HG03442 (cell line): ENCODE measurements at regions not wholly inside any gene's neighbourhood (a gene's known extent, or its start where the extent isn't known, plus 50 kb on each side); places are given as distances from the start of the nearest gene placed in this dataset.

Experiments
- ATAC-seq: cut with Tn5 transposase; IDR thresholded peaks from one replicate; pipeline ENCODE4 v1.9.1; 2021; ENCODE audit warnings: mild to moderate bottlenecking, moderate library complexity; ENCODE audit not compliant: unreplicated experiment

DNA sequence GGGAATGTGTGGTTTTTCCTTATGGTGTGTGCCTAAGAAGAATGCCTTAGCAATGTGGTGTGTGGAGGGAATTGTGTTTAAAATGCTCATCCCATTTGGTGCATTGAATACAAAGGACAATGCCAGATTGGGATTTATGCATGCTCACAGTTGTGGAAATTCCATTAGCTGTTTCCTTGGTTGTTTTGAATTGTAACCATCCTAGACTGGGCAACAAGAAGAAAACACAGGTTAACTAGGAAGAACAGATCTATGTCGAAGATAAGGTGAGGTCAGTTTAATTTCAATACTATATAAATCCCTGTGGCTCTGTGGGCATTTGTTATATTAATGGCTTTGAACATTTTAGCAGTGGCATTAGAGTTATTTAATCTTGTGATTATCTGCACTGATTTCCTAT is 266.8 kb downstream of the MAT2B start:
- ATAC-seq: no peak

DNA sequence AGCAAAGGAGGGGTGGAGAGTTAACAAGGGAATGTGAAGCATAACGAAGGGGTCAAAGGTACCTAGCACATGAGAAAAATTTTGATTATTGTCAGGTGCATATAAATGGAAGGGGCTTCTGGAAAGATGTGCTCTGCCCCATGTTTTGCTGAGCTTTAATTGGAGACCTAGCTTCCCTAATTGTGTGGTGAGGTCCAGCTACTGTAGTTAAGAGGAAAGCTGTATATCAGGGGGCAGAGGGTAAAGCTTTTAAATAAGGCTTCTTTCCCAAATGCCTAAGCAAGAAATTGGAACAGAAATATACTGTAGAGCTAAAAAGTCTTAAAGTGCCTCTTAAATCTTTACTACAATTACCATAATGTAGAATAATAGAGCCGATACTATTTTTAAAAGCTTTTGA is 267.2 kb downstream of the MAT2B start:
- no peak for ATAC-seq

DNA sequence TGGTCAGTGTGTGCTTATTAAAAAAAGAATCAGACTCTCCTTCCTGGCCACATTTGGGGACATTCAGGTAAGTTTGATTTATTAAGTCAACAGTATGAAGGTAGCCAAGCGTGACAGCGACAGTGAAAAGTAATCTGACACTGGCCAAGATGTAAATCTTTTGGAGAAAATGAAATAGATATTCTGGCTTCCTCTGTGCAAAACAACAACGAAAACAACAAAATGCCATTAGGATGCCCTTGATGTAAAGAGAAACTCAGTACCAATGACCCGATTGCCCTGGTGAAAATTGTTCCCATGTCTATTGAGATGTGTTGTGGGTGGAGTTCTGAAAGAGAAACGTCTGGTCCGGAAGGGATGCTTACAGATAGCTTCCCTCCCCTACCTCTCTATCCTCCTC is 267.8 kb downstream of the MAT2B start:
- ATAC-seq: no peak

DNA sequence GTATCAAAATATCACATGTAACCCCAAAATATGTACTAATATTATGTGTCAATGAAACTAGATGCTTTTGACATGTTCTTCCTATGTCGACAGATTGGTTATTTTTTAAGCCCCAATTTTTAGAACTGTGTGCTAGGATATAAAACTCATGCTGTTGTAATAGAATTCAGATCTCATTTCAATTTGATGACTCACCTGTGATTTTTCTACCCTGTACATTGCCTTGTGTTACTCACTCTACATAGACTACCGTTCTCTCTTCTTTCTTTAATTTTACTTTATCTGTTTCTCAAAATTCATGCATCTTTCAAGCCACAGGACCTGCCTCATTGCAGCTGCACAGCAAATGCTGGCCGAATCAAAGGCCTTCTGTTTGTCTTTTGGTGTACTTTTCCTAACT is 284.5 kb downstream of the MAT2B start:
- ATAC-seq: no peak

DNA sequence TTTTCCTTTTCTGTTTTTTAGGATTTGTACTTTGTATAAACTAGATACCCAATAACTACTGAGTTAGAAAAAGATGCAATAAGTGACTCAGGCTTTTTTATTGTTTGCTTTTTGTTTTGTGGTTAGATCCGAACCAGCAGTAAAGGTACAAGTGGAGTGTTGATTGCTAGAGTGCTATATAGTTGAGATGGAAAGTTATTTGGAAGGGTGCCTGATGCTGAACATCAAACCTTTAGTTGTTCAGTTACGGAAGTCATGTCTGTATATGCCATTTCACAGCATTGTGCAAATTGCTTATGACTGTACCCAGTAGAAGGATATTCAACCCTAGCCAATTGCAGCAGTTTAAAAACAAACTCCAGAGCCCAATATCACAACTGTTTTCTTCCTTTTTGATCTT is 285.1 kb downstream of the MAT2B start:
- ATAC-seq: no peak

DNA sequence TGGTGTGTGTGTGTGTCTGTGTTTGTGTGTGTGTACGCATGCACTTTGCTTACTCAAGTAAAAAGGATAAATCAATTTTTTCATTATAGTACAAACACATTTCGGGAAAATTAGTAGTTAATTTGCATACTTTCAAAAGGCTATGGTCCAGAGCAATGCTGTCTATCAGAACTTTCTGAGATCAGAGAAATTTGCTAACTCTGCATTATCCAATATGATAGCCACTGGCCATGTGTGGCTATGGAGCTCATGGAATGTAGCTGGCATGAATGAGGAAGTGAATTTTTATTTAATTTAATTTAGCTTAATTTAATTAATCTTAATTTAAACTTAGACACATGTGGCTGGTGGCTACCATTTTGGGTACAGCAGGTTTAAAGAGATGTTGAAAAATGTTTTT is 289.6 kb downstream of the MAT2B start:
- no peak for ATAC-seq

DNA sequence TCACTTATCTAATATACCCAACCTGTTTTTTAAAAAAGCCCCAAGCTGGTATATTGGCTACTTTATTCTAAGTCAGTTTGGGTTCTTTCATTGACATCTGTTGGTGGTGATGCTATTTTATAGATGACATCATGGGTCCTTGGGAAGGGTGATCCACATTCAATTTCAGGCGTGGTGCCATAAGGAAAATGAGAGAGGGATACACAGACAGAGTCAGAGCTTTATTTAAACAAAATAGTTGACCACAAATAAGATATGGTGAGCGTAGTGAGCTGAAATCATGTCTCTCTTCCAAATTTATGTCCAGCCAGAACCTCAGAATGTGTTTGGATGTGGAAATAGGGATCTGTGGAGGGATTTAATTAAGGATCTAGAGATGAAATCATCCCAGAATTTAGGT is 302.4 kb downstream of the MAT2B start:
- ATAC-seq: no peak

DNA sequence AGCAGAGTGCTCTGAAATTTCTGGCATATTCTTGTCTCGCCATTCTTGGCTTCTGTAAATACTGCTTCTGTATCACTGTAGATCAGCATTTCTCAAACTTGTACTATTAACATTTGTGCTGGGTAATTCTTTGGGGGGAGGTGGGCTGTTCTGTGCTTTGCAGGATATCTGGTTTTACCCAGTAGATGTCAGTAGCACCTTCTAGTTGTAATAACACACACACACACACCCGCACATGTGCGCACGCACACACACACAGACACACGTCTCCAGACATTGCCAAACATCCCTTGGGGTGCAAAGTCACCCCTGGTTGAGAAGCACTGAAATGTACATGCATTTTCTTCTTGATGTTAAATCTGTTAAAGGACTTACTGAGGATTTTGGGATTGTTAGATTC is 304.1 kb downstream of the MAT2B start:
- no peak for ATAC-seq

DNA sequence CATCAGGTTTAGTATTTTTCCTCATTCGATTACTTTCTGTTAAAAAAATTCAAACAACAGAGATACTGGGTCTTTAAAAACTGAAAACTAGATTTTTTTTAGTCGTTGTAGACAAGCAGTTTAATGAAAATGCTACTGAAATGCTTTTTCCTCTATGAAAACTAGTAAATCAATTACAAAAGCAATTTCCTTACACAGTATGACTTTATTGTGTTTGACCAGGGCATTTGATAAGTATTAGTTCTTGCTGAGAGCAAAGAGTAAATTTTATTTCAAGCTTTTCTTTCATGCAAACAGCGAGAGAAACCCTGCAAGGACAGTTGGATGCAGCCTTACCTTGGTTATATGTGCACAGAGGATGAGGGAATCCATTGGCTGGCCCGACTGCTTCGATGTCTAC is 308.5 kb downstream of the MAT2B start:
- no peak for ATAC-seq

DNA sequence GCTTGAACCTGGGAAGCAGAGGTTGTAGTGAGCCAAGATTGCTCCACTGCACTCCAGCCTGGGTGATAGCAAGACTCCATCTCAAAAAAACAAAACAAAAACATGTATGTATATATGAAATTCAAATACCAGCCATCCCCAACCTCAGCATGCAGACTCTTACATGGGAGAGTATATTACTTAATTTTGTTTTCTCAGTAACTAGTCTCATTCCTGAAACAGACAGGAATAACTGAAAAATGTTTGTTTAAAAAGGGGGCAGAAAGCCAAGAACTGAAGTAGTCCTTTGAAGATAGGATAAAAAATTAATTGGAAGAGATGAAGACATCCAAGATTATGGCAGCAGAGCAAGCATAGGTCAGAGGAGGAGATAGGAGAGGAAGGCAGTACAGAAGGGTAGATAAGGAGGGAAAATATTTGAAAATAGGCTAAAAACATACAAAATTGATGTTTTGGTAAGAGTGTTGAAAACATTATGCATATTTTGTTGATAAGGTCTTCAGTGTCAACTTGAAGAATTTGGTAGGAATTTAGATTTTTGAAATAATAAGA is 309.9 kb downstream of the MAT2B start:
- no peak for ATAC-seq

DNA sequence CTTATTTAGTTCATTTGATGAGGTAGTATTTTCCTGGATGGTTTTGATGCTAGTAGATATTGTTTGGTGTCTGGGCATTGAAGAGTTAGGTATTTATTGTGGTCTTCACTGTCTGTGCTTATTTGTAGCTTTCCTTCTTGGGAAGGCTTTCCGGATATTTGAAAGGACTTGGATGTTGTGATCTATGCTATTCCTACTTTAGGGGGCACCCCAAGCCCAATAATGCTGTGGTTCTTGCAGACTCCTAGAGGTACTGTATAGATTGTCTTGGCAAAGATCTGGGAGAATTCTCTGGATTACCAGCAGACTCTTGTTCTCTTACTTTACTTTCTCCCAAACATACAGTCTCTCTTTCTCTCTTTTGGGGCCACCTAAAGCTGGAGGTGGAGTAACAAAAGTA is 315.7 kb downstream of the MAT2B start:
- no peak for ATAC-seq

DNA sequence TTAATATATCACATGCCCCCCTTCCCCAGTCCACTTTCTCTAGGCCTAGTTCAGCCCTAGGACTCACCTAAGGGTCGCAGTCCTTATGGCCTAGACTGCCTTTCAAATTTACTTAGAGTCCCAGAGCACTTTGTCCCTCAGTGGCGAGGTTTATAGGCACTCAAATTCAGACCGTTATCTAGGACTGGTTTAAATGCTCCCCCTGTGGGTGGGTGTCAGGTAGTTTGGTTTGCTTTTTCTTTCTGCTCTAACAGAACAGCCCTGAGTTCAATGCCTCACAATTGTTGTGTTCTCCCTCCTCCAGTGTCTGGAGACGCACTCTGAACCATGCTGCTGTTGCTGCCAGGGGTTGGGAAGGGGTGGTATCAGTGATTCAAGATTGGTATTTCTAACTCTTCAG is 317.1 kb downstream of the MAT2B start:
- ATAC-seq: no peak

DNA sequence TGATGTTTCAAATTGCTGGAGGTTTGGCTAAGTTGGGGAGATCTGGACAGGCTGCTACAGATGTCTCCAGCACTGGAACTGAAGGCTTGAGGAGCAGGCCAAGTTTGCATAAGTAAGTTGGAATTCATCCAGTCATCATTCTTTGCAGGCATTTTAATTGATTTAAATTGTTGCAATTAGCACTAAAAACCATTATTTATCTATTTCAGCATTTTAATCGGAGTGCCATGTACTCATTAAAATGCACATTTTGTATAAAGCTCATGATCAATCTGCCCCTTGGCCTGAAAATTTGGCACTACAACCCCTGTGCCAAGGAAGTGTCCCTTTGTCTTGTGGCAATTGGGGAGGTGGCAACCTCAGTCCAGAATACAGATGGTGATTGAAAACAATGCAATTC is 320.2 kb downstream of the MAT2B start:
- no peak for ATAC-seq

DNA sequence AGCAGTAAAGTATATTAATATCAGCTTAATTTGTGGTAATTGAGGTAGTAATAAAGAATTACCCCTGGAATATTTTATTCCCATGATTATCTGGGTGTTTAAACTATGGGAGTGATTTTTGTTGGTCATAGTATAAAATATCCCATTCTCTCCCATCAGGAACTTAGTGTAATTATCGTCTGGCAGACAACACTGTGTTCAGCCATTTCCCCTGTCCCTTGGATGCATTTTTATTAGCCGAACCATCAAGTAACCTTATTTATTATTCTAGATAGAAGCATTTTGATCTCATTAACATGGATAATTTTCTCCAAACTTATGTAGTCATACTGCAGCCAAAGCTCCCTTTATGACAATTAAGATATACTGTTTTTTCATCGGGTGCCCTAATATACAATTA is 320.8 kb downstream of the MAT2B start:
- no peak for ATAC-seq

DNA sequence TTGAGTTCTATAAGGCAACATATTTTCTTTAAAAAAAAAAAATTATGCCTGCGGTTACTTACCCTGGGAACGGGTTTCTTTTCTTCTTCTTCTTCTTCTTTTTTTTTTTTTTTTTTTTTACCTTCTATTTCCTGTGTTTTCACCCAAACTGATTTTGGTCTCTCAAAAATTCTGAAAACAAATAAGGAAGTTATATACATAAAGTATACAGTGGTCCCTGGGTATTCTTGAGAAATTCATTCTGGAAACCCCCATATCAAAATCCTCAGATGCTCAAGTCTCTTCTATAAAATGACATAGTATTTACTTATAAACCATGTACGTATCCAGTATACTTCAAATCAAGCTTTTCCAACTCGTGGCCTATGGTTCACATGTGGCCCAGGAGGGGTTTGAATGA is 326.7 kb downstream of the MAT2B start:
- no peak for ATAC-seq

DNA sequence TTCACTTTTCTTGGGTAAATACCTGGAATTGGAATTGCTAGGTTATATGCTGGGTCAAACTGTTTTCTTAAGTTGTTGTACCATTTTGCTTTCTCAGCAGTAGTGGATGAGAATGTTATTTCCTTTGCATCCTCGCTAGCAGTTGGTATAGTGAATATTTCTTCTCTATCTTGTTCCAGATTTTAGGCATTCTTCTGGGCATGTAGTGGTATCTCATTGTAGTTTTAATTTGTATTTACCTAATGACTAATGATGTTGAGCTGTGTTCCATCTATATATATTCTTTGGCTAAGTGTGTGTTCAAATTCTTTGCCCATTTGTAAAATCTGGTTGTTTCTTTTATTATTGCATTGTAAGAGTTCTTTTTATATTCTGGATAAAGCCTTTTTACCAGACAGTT is 333.3 kb downstream of the MAT2B start:
- no peak for ATAC-seq

DNA sequence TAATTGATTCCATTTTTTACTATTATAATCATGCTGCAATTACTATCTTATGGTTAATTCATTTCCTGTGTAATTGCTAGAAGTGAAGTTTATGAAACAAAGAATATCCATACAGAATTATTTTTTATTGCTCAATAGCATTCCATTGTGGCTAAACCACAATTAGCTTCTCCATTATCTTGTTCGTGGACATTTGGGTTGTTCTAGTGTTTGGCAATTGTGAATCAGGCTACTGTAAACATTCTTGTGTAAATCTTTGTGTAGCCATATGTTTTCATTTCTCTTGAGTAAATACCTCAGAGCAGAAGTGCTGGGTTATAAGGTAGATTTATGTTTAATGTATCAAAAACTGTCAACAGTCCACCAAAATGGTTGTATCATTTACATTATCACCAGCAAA is 341.1 kb downstream of the MAT2B start:
- no peak for ATAC-seq

DNA sequence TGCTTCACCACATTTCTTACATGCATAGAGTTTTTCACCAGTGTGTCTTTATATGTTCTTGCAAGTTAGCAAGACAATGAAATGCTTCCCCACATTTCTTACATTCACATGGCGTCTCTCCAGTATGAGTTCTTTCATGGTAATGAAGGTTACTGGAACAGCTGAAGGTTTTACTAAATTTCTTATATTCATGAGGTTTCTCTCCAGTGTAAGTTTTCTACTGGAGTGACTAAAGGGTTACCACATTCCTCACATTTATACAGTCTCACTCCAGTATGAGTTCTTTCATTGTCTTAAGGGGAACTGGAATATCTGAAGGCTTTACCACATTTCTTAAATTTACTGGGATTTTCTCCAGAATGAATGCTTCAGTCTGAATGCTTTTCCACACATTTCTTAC is 350.3 kb downstream of the MAT2B start:
- no peak for ATAC-seq

DNA sequence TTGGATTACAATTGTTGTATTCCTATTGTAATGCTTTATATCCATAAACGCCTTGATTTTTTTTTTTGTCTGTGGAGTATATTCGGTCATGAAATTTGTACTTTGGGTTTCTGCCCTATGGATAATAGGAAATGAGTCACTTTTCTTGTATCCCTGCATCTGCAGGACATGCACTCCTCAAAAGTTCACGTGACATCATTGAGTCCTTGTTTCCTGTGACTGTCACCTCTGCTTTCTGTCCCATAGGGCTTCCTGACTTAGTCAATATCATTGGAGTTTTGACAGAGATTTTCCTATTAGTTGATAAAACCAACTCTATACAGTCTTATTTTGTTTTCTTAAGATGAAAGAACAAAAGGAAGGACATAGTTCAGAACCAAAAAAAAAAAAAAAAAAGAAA is 356.3 kb downstream of the MAT2B start:
- no peak for ATAC-seq

DNA sequence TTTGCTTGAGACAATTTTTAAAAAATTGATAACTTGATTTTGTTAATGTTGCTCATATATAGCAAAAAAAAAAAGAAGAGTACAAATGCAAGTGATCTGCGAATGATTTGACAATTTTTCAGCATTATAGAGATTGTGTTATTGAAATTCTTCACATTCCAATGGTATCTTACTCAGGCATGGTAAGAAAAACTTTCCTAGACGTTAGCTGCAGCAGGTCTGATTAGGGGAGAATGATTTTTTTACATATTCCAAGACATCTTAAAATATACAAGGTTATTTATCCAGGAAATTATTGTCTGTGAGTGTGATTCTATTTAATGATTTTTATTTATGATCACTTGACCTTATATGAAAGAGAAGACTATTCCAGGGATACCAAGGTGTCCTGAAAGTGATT is 361.9 kb downstream of the MAT2B start:
- no peak for ATAC-seq

DNA sequence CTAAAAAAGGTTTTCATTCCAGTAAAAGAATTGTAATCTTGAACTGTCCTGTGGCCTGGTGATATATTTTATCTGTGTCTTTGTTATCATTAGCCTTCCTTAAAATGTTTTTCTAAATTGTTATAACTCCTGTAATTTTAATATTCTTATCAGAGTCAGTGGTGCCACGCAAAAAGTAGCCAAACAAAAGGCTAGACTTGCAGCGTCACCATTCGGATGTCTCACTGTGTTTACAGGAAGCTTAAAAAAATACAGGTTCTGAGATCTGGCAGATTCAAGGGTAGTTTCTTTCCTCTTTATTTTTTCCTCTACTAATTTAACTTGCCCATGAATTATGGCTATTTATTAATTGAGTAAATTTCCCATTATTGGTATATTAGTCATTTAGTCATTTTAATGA is 362.3 kb downstream of the MAT2B start:
- no peak for ATAC-seq

DNA sequence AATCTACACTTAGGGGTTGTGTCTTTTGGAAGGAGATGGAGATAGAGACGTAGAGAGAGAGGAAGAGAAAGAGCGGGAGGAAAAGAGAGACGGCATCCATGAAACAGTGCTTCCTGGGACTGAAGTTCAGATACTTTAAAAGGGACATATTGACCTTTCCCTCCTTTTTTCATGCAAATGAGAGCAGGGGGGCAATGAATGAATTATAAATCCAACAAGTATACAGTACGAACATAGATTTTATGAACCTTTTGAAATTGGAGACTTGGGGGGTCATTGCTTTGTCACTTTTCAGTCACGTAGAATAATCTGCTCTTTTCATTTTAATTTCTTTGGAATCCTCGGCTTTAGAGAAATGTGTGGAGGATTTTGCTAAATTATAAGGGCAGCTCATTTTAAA is 364.2 kb downstream of the MAT2B start:
- no peak for ATAC-seq

DNA sequence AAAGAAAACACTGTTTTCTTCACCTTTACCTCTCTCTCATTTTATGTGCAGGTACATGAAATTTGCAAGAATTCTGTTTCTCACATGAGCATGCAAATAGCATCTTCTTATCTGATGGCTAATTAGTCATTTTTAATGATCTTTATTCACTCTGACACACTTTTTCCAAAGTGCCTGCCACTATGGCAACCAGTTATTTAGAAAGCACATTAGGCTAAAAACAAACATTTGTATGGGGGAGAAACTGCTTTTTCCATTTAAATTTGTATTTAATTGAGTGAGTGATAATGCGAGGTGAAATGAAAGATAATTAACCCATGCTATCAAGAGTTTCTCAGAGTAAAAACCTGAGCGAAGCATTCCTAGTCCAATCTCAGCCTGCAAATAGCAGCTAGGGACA is 365.0 kb downstream of the MAT2B start:
- ATAC-seq: no peak

DNA sequence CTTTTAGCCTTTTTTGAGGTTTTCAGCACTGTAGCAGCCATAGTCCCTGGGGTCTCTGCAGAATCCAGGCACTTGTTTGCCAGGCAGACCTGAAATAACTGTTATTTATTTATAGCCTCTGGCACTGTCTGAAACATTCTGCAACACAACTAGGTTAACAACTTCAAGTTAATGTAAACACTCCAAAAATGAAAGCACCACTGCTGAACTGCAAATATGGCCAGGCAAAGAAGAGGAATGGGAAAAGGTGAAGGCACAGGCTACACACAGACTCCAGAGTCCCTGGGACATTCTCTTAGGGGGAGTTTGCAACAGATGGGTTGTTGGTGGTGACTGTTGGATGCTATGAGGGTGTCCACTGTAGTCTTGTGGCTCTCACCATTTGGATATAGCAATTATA is 369.0 kb downstream of the MAT2B start:
- no peak for ATAC-seq
